IPS DF 4.7 (cell line): ENCODE measurements at regions not wholly inside any gene's neighbourhood (a gene's known extent, or its start where the extent isn't known, plus 50 kb on each side); places are given as distances from the start of the nearest gene placed in this dataset.

Experiments
- DNase-seq: peaks from one replicate; pipeline ENCODE4 v3.0.0-alpha.2; 2013; ENCODE audit warnings: low spot score; ENCODE audit errors: extremely low read depth

GRCh38 chr1:38430949-38431348, 384.4 kb upstream of the POU3F1 start:
- DNase-seq: no peak

- DNase-seq: no peak
Measured at GRCh38 chr1:38424677-38425076, 378.1 kb upstream of the POU3F1 start.

- DNase-seq: no peak
Measured at GRCh38 chr1:38420666-38421065, 374.1 kb upstream of the POU3F1 start.

GRCh38 chr1:38418195-38419030, 371.8 kb upstream of the POU3F1 start:
- no peak for DNase-seq

GRCh38 chr1:38403667-38404066, 357.1 kb upstream of the POU3F1 start:
- DNase-seq: no peak

- no peak for DNase-seq
Measured at GRCh38 chr1:38402230-38402815, 355.7 kb upstream of the POU3F1 start.

GRCh38 chr1:38396606-38397005, 350.0 kb upstream of the POU3F1 start:
- no peak for DNase-seq

GRCh38 chr1:38394303-38394702, 347.7 kb upstream of the POU3F1 start:
- no peak for DNase-seq

- no peak for DNase-seq
Measured at GRCh38 chr1:38392861-38393260, 346.3 kb upstream of the POU3F1 start.

GRCh38 chr1:38381256-38381655, 334.7 kb upstream of the POU3F1 start:
- DNase-seq: no peak

- no peak for DNase-seq
Measured at GRCh38 chr1:38376577-38376976, 330.0 kb upstream of the POU3F1 start.

GRCh38 chr1:38375035-38375434, 328.4 kb upstream of the POU3F1 start:
- no peak for DNase-seq

GRCh38 chr1:38371505-38371844, 324.9 kb upstream of the POU3F1 start:
- DNase-seq: no peak

- no peak for DNase-seq
Measured at GRCh38 chr1:38370716-38371504, 324.3 kb upstream of the POU3F1 start.

GRCh38 chr1:38365242-38365641, 318.6 kb upstream of the POU3F1 start:
- DNase-seq: no peak

GRCh38 chr1:38361566-38361965, 315.0 kb upstream of the POU3F1 start:
- no peak for DNase-seq

- no peak for DNase-seq
Measured at GRCh38 chr1:38360807-38361206, 314.2 kb upstream of the POU3F1 start.

GRCh38 chr1:38353956-38354355, 307.4 kb upstream of the POU3F1 start:
- DNase-seq: no peak

GRCh38 chr1:38352869-38353268, 306.3 kb upstream of the POU3F1 start:
- no peak for DNase-seq

- DNase-seq: no peak
Measured at GRCh38 chr1:38347446-38348175, 301.0 kb upstream of the POU3F1 start.

GRCh38 chr1:38344716-38345115, 298.1 kb upstream of the POU3F1 start:
- no peak for DNase-seq

GRCh38 chr1:38341694-38342093, 295.1 kb upstream of the POU3F1 start:
- no peak for DNase-seq
